GM18951 (cell line): ENCODE measurements at regions not wholly inside any gene's neighbourhood (a gene's known extent, or its start where the extent isn't known, plus 50 kb on each side); places are given as distances from the start of the nearest gene placed in this dataset.
"Not testable (repeated sequence)": the region's sequence is repeated elsewhere in the genome, so short reads cannot be mapped to it uniquely, and the experiment has no call there.

ENCODE experiments used
- POLR2A ChIP-seq: IDR thresholded peaks from 4 replicates; pipeline ENCODE4 v1.6.1; 2011; ENCODE audit warnings: mild to moderate bottlenecking; ENCODE audit not compliant: insufficient read length, insufficient read depth; ENCODE audit errors: extremely low read depth
- in situ Hi-C: fragments of 300-500 bp; cut with MboI; formaldehyde crosslinking; loops from one replicate; pipeline ENCODE4 v1.12.0; 2022; ENCODE audit warnings: low sequenced_read_pairs, mixed read lengths, inconsistent platforms; ENCODE audit not compliant: unreplicated experiment

DNA sequence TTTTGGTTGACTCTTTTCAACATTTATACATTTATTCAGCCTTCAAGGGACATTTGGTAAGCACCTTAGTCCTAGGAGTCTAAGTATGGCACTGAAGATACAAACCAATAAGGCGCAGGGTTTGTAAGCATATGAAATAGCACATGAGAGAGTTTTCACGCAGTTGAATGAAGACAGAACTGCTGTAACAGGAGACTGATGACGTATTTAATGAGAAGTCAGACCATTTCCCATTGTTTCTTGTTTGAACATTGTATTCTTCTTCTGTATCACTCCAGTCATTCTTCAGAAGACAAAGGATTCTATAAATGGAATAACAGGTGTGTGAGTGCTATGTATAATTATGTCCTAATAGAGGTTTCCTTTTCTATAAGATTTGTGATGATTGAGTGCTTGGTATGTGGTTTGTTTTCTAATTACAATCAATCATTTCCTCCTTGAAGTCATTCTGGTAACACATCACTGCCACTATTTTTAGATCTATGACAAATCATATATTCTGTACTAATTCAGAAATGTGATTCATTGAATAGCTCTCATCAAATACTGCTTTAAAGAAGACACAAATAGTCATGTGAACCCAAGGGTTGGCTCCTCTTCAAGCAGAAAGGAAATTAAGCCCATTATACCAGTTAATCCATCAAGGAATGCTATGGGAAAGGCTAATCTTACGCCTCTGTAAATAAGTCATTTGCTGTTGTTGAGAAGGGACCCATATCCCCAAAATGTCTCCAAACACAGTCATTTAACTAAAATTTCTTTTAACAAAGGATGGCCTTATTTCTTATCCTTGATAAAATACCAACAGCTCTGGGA, 222.8 kb upstream of the NBEA start:
- in situ Hi-C loops, result no loop called here
- TF ChIP-seq POLR2A, result no peak

DNA sequence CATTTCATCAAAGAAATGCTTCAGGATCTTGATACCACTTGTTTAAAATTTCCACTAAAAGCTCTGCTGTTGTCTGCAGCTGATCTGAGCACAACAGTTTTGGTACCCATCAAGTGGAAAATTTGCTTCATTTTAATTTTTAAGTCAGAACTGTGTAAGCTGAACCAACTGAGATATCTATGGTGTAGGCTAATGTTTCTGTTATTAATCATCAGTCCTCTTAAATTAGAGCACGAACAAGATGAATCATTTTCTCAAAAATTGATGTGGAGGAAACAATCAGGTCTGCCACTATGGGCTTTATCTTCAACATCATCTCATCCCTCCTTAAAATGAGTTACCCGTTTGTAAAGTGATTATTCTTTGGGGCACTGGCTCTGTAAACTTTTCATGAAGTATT, 221.5 kb upstream of the NBEA start:
- no peak for TF ChIP-seq POLR2A
- in situ Hi-C loops, result no loop called here

DNA sequence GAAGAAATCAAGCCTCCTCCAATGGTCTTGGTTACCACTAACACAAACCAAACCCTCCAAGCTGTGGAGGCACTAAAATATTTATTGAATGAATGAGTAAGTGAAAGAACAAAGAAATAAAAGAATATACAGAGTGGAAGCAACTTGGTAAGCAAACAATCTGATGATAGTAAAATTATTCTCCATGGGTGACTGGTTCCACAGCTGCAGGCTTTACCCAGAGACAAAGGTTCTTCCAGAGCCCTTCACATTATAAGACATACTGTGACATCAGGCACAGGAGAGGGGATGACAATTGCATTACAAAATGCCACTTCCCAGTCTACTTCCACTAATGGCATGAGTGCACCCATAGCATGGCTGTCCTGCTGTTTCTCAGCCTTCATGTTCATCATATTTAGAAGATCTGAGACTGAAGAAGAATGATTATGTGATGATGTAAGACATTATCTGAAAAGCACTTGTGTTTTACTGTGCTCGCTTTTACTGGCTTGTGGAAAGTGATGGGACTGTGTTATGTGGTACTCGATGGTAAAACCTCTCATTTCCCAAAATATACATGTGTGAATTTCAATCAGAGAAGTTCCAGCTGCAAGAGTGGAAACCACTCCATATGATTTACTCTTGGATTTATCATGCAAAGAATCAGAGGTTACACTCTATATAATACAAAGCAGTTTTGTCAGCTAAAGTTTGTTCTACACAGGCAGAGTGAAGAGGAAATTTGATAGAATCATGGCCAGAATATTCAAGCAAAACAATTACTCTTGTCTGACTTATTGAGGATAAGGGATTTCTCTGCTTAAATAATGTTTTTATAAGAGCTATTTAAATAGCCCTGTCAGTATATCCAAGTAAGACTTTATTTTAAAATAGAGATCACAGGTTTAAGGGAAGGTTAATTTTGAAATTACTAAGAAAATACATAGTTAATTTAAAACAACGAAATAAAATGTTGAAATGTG, 220.2 kb upstream of the NBEA start:
- in situ Hi-C loops, result no loop called here
- TF ChIP-seq POLR2A, result no peak

DNA sequence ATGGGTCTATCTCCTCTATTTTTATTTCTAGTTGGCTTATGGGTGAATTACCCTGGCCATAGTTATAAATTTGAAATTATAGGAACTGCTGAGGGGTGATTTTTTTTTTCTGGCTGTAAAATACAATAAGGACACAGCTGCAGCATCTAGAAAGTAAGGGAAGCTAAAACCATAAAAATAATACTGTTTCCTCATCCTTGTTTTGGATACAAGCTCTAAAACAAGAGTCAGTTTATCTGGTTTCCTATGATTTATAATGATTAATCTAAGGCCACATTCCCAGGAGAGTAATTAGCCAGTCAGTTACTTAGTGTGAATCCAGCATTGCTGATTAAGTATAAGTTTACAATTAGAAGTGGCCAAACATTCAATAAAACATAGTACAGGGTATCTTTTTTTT, 219.1 kb upstream of the NBEA start:
- no peak for TF ChIP-seq POLR2A
- in situ Hi-C loops, result no loop called here

DNA sequence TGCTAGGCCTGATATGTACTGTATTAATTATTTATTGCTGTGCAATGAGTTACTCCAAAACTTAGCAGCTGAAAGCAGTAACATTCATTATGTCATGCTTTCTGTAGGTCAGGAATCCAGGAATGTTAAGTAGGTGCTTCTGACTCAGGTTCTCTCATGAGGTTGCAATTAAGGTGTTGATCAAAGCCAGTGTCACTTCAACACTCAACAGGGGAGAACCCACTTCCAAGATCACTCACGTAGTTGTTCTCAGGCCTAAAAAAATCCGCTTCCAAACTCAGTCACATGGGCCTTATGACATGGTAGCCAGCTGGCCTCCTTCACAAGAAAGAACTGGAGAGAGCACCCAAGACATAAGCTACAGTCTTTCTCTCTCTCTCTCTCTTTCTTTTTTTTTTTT, 211.1 kb upstream of the NBEA start:
- TF ChIP-seq POLR2A, result no peak
- in situ Hi-C loops, result no loop called here

DNA sequence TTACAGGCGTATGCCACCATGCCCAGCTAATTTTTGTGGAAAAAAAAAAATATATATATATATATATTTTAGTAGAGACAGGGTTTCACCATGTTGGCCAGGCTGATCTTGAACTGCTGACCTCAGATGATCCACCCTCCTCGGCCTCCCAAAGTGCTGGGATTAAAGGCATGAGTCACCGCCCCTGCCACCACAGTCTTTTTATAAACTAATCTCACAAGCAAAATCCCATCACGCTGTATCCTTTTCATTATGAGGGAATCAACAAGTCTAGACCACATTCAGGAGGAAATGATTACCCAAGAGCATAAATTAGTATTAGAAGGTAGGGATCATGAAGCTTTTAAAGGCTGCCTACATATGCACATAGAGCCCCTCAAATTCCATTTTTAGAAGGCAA, 210.6 kb upstream of the NBEA start:
- TF ChIP-seq POLR2A, result no peak
- in situ Hi-C loops, result no loop called here

DNA sequence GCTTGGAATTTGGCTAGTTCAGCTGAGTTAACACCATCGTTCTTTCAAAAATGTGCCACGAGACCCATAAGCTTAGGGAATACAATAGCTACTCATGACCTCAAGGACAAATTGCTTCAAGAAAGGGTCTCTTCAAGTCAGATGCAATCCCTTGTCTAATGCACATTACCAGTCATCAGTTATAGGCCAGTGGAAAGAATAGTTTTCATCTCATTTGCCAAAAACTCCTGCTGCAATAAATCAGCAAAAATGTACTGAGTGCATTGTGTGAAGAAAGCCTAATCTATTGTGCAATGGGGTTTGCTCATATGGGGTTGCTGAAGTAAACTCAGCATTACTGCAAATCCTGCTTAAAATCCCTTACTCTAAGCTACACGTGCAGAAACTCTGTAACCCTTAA, 208.3 kb upstream of the NBEA start:
- no peak for TF ChIP-seq POLR2A
- in situ Hi-C loops, result no loop called here

DNA sequence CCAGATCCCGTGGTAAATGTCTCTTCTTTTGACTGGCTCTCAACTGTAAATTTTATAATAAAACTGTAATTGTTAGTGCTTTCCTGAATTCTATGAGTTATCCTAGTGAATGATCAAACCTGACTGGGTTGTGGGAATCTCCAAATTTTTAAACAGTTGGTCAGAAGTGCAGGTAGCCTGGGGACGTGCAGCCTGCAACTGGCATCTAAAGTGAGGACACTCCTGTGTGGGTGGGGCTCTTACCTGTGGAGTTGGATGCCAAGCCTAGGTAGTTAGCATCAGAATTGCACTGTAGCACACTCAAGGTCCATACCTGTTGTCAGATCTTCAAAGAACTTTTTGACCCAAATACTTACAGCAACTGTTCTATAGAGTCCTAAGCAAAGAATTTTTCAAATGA, 207.1 kb upstream of the NBEA start:
- in situ Hi-C loops, result no loop called here
- TF ChIP-seq POLR2A, result no peak

DNA sequence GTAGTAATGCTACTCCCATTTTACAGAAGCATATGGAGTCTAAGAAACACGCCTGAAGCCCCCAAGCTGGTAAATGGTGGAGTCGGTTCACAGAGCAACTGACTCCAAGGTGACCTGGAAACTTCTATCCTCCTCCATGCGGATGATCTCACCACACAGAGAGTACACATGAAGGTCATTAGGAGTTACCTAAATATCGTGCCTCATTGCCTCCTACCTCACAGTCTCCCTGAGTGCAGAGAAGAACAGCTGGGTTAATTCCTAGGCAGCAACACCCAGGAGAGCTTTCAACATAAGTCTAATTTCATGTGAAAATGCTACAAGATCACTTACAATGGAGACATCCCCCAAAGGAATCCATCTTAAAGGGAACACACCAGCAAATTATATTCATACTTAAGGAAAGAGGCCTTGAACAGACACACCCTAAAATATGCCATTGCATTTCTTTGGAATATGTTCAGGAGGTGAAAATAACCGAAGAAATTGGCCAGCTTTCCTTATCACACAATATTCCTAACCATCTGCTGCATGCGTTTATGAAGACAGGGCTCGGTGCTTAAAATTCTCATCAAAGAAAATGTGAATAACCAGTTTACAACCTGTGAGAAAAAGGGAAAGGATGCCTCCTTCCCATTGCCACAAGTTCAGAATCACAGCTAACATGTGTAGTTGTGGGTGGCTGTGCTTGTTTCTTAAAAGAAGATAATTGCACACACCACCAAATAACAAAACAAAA, 203.6 kb upstream of the NBEA start:
- in situ Hi-C loops, result no loop called here
- no peak for TF ChIP-seq POLR2A

DNA sequence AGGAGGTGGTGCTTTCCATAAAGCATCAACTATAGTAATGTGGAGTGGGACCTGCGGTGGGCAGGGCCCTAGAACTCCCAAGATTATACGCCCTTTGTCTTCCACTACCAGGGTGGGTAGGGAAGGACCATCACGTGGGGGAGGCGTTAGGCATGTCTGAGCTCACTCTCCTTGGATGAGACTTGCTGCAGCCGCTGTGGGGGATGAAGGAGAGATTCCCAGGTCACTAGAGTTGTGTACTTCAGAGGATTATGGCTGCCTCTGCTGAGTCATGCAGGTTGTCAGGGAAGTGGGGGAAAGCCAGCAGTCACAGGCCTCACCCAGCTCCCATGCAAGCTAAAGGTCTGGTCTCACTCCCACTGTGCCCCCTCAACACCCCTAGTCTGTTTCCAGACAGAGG, 195.0 kb upstream of the NBEA start:
- in situ Hi-C loops, result not testable (repeated sequence)

DNA sequence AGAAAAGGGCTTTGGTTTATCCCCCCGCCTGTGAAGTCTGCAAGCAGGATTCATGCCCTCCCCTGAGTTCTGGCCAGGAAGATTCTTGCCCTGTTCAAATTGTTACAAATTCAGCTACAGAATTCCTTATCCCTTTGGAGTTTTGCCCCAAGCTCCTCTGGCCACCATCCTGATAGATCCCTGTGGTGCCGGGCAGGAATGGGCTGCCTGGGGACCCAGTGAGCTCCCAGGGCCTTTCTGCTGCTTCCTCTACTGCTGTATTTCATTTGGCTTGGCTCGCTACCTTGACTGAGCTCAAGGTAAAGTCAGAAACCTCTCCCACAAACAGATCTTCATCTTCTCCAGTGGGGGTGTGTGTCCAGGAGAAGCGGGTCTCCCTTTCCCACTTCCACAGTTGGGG, 194.6 kb upstream of the NBEA start:
- TF ChIP-seq POLR2A, result no peak
- in situ Hi-C loops, result no loop called here

DNA sequence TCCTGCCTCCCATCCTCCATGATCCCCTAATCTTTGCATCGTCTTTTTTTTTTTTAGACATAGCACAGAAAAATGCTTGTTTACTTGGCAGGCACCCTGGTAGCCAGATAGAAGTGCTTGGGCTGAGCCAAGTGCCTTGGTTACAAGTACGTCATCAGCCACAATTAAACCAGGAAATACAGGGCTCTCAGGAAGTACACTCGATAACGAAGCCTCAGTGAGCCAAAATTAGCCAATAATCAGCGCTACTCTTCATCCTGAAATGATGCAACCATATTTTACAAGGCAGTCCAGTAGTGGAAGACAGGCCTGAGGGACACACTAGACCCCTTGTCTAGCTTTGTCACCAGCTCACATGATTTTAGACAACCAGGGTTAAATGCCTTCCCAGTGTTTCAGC, 194.0 kb upstream of the NBEA start:
- no peak for TF ChIP-seq POLR2A
- in situ Hi-C loops, result no loop called here

DNA sequence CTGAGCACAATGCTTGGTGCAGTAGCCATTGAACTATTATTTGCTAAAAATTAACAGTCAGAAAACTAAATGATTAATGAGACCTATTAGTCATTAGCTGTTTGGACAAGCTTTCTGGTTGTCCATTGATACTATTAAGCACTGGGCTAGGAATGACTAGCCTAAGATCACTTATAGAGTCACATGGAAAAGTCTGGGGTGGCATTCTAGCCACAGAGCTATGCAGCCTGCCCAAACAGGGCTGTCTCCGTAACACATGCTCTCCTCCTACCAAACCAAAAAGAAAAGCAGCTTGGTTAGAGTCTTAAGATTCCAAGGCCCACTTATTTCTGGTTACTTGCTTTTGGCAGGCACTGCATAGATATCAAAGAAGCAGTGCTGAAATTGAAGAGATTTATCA, 193.5 kb upstream of the NBEA start:
- in situ Hi-C loops, result no loop called here

More for the DNA sequence above, 193.5 kb upstream of the NBEA start:
- TF ChIP-seq POLR2A, result no peak
